Upper lobe of left lung (tissue), 6 donors: ENCODE measurements at regions not wholly inside any gene's neighbourhood (a gene's known extent, or its start where the extent isn't known, plus 50 kb on each side); places are given as distances from the start of the nearest gene placed in this dataset.

Experiments used
- ATAC-seq, 2 donors: fragments of 200-7000 bp; cut with Tn5 transposase; one replicate each; pipeline ENCODE4 v1.9.1; 2022; ENCODE audit warnings: mild to moderate bottlenecking in 2 of 2, moderate library complexity in 2 of 2; ENCODE audit not compliant: low FRiP score in 2 of 2
- DNase-seq, 2 donors: peaks; one replicate each; pipeline ENCODE4 v3.0.0-alpha.2; 2019 to 2020
- H3K27ac ChIP-seq, 4 donors: fragments of 200-600 bp; sonication (generic); one replicate each; pipeline ENCODE4 v1.5.1; 2016 to 2019
- H3K27me3 ChIP-seq, 4 donors: fragments of 200-600 bp; sonication (generic); one replicate each; pipeline ENCODE4 v1.5.1; 2017 to 2019
- H3K36me3 ChIP-seq, 4 donors: fragments of 200-600 bp; sonication (generic); one replicate each; pipeline ENCODE4 v1.5.1; 2016 to 2019
- H3K4me1 ChIP-seq, 4 donors: fragments of 200-600 bp; sonication (generic); one replicate each; pipeline ENCODE4 v1.5.1; 2018 to 2019
- H3K4me3 ChIP-seq, 4 donors: fragments of 200-600 bp; sonication (generic); one replicate each; pipeline ENCODE4 v1.5.1; 2017 to 2019; ENCODE audit warnings: mild to moderate bottlenecking in 2 of 4, moderate library complexity in 1 of 4
- H3K9me3 ChIP-seq, 4 donors: fragments of 200-600 bp; sonication (generic); one replicate each; pipeline ENCODE4 v1.5.1; 2018 to 2019
- CTCF ChIP-seq, 6 experiments: fragments of 450-650 bp in 4 of 6; fragments of 200-600 bp in 2 of 6; sonication (generic) in 2 of 6; IDR thresholded peaks; one replicate each; pipeline ENCODE4 v1.5.1; 2016 to 2019; ENCODE audit warnings: antibody characterized with exemption in 6 of 6
- EP300 ChIP-seq, 4 donors: sonication (generic); formaldehyde crosslinking; IDR thresholded peaks; one replicate each; pipeline ENCODE4 v1.5.1; 2017; ENCODE audit warnings: antibody characterized with exemption in 4 of 4, control low read depth in 2 of 4
- POLR2A ChIP-seq, 4 donors: fragments of 450-650 bp; IDR thresholded peaks; one replicate each; pipeline ENCODE4 v1.5.1; 2016 to 2017; ENCODE audit warnings: antibody characterized with exemption in 4 of 4, mild to moderate bottlenecking in 2 of 4
- POLR2AphosphoS5 ChIP-seq, 2 donors: sonication (generic); formaldehyde crosslinking; IDR thresholded peaks; one replicate each; pipeline ENCODE4 v1.5.1; 2017; ENCODE audit warnings: antibody characterized with exemption in 2 of 2
- WGBS, 2 donors: methylation state at CpG; one replicate each; pipeline ENCODE4 v1.1.5; 2017 to 2018; 5-methylcytosine and 5-hydroxymethylcytosine counted together
- donor health status: DM: no; HTN: no; CAD: no; lungs with moderate emphysema.
- donor health status: DM: no; HTN: yes; CAD: no; lungs with severe emphysema.

DNA sequence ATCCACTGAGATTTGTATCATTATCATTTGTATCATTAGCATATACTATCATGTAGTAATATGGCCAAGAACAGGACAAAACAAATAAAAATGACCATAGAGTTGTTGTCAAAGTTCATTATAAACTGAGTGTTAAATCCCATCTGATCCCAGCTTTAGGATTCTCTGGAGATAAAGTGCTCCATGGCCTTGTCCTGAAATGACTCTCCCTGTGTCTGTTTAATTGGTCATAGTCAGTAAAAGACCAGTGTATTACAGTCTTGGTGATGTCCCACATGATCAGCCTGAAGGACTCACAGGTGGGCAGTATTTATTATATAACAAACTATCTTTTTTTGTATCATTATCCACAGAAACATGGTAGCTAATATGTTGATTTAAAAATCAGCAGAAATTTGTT, 361.6 kb downstream of the TMEM135 start:
- no peaks in the 10 kb centered on the region for H3K36me3 ChIP-seq
- ATAC-seq, result peak in 1 of 2 donors; percentile 25
- H3K9me3 ChIP-seq, result no peaks in the 10 kb centered on the region
- H3K4me3 ChIP-seq, result no peak overlapping the region
- no peak for TF ChIP-seq EP300 (IDR thresholded peaks at IDR 0.05)
- no peak for TF ChIP-seq POLR2A (IDR thresholded peaks at IDR 0.05)
- no peak for TF ChIP-seq POLR2AphosphoS5 (IDR thresholded peaks at IDR 0.05)
- TF ChIP-seq CTCF (IDR thresholded peaks at IDR 0.05), result no peak
- H3K4me1 ChIP-seq, result no peaks in the 10 kb centered on the region
- DNase-seq, result no peak
- H3K27ac ChIP-seq, result no peak overlapping the region
- no peaks in the 10 kb centered on the region for H3K27me3 ChIP-seq

- no peak for DNase-seq
- Histone ChIP-seq H3K27ac (no peak overlapping the region), H3K27me3 (no peaks in the 10 kb centered on the region)
Observed at GRCh38 chr11:87398931-87399330, 361.2 kb downstream of the TMEM135 start.

GRCh38 chr11:87397011-87397865, 359.5 kb downstream of the TMEM135 start:
- Histone ChIP-seq H3K9me3 (no peaks in the 10 kb centered on the region), H3K27ac (no peak overlapping the region), H3K27me3 (no peaks in the 10 kb centered on the region), H3K36me3 (no peaks in the 10 kb centered on the region), H3K4me1 (no peaks in the 10 kb centered on the region), H3K4me3 (no peak overlapping the region)
- ATAC-seq (peak in 1 of 2 donors; percentile 31), DNase-seq (no peak)
- 81 to 86% methylated on average over 5 of the region's 5 CpGs for WGBS, 2 donors
- no peak for TF ChIP-seq POLR2AphosphoS5 (IDR thresholded peaks at IDR 0.05)
- TF ChIP-seq CTCF (IDR thresholded peaks at IDR 0.05), result no peak
- no peak for TF ChIP-seq EP300 (IDR thresholded peaks at IDR 0.05)
- no peak for TF ChIP-seq POLR2A (IDR thresholded peaks at IDR 0.05)

More at GRCh38 chr11:87398931-87399330, 361.2 kb downstream of the TMEM135 start:
- peak in 1 of 2 donors; percentile 89 for ATAC-seq
- H3K36me3 ChIP-seq, result no peaks in the 10 kb centered on the region
- TF ChIP-seq POLR2A (IDR thresholded peaks at IDR 0.05), result no peak
- TF ChIP-seq POLR2AphosphoS5 (IDR thresholded peaks at IDR 0.05), result no peak
- no peak for TF ChIP-seq EP300 (IDR thresholded peaks at IDR 0.05)
- no peak for TF ChIP-seq CTCF (IDR thresholded peaks at IDR 0.05)
- 70 to 79% methylated on average over 2 of the region's 2 CpGs for WGBS, 2 donors
- no peaks in the 10 kb centered on the region for H3K9me3 ChIP-seq
- no peaks in the 10 kb centered on the region for H3K4me1 ChIP-seq
- no peak overlapping the region for H3K4me3 ChIP-seq

- Histone ChIP-seq H3K27ac (no peak overlapping the region), H3K4me1 (no peaks in the 10 kb centered on the region), H3K9me3 (no peaks in the 10 kb centered on the region), H3K4me3 (no peak overlapping the region), H3K27me3 (no peaks in the 10 kb centered on the region), H3K36me3 (no peaks in the 10 kb centered on the region)
- no peak for TF ChIP-seq POLR2A (IDR thresholded peaks at IDR 0.05)
- no peak for TF ChIP-seq POLR2AphosphoS5 (IDR thresholded peaks at IDR 0.05)
- TF ChIP-seq CTCF (IDR thresholded peaks at IDR 0.05), result no peak
- no peak for TF ChIP-seq EP300 (IDR thresholded peaks at IDR 0.05)
- DNase-seq, result no peak
- ATAC-seq, result no peak
- WGBS, 2 donors, result 90 to 94% methylated on average over 1 of the region's 1 CpG
Observed at GRCh38 chr11:87394924-87395323, 357.2 kb downstream of the TMEM135 start.

GRCh38 chr11:87392665-87393064, 354.9 kb downstream of the TMEM135 start:
- no peaks in the 10 kb centered on the region for H3K4me1 ChIP-seq
- no peaks in the 10 kb centered on the region for H3K9me3 ChIP-seq
- no peak overlapping the region for H3K4me3 ChIP-seq
- TF ChIP-seq POLR2AphosphoS5 (IDR thresholded peaks at IDR 0.05) (no peak), POLR2A (IDR thresholded peaks at IDR 0.05) (no peak), EP300 (IDR thresholded peaks at IDR 0.05) (no peak), CTCF (IDR thresholded peaks at IDR 0.05) (no peak)
- DNase-seq (no peak), ATAC-seq (no peak)
- no peak overlapping the region for H3K27ac ChIP-seq
- no peaks in the 10 kb centered on the region for H3K36me3 ChIP-seq
- H3K27me3 ChIP-seq, result no peaks in the 10 kb centered on the region
